Stomach (tissue), 4 donors: ENCODE measurements at regions not wholly inside any gene's neighbourhood (a gene's known extent, or its start where the extent isn't known, plus 50 kb on each side); places are given as distances from the start of the nearest gene placed in this dataset.

ENCODE experiments used
- POLR2A ChIP-seq, 4 donors: fragments of 450-650 bp; IDR thresholded peaks; one replicate each; pipeline ENCODE4 v1.6.1; 2016; ENCODE audit warnings: antibody characterized with exemption in 4 of 4, control low read depth in 2 of 4, mild to moderate bottlenecking in 1 of 4, moderate library complexity in 1 of 4
- TF ChIP-seq, protein P1 (sequence below), 7 experiments: fragments of 450-650 bp in 4 of 7; fragments of 200-600 bp in 3 of 7; sonication (generic) in 3 of 7; IDR thresholded peaks; one replicate each; pipeline ENCODE4 v1.5.1; 2016 to 2019; ENCODE audit warnings: antibody characterized with exemption in 7 of 7, control low read depth in 2 of 7, mild to moderate bottlenecking in 1 of 7

- TF ChIP-seq, protein P1, sequence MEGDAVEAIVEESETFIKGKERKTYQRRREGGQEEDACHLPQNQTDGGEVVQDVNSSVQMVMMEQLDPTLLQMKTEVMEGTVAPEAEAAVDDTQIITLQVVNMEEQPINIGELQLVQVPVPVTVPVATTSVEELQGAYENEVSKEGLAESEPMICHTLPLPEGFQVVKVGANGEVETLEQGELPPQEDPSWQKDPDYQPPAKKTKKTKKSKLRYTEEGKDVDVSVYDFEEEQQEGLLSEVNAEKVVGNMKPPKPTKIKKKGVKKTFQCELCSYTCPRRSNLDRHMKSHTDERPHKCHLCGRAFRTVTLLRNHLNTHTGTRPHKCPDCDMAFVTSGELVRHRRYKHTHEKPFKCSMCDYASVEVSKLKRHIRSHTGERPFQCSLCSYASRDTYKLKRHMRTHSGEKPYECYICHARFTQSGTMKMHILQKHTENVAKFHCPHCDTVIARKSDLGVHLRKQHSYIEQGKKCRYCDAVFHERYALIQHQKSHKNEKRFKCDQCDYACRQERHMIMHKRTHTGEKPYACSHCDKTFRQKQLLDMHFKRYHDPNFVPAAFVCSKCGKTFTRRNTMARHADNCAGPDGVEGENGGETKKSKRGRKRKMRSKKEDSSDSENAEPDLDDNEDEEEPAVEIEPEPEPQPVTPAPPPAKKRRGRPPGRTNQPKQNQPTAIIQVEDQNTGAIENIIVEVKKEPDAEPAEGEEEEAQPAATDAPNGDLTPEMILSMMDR (IDR thresholded peaks at IDR 0.05): no peak
- no peak for TF ChIP-seq POLR2A (IDR thresholded peaks at IDR 0.05)
Observed at GRCh38 chr2:100192825-100193224, 50.4 kb upstream of the AFF3 start.
